Naive thymus-derived CD4-positive, alpha-beta T cell (primary cell): ENCODE measurements at regions not wholly inside any gene's neighbourhood (a gene's known extent, or its start where the extent isn't known, plus 50 kb on each side); places are given as distances from the start of the nearest gene placed in this dataset.

Experiments used
- ATAC-seq: fragments of 150-1000 bp; cut with Tn5 transposase; 2 replicates; pipeline ENCODE4 v1.10.0; 2021; ENCODE audit warnings: mild to moderate bottlenecking, moderate library complexity
- CTCF ChIA-PET: fragments of 350-600 bp; sonication (Branson Sonifier 250); formaldehyde crosslinking; loops from one replicate; lab custom pipeline; 2021; ENCODE audit warnings: antibody characterized with exemption; lab: Charles Lee
- POLR2A ChIA-PET: fragments of 350-600 bp; sonication (Branson Sonifier 250); formaldehyde crosslinking; loops from one replicate; lab custom pipeline; 2021; ENCODE audit warnings: antibody characterized with exemption, inconsistent platforms; lab: Charles Lee
- DNase-seq, 9 donors: peaks; one replicate each; pipeline versions ENCODE4 v3.0.0 to v3.0.0-alpha.2; 2020 to 2022; ENCODE audit warnings: mixed read lengths in 1 of 9
- H3K27ac ChIP-seq: one replicate; pipeline ENCODE4 v1.7.0; 2013; ENCODE audit warnings: mild to moderate bottlenecking, low read depth, low read length, moderate library complexity
- H3K27me3 ChIP-seq, 2 donors: one replicate each; pipeline ENCODE4 v1.7.0; 2013; ENCODE audit warnings: low read length in 2 of 2, mild to moderate bottlenecking in 2 of 2, moderate library complexity in 2 of 2; ENCODE audit not compliant: control insufficient read depth in 2 of 2, insufficient read depth in 2 of 2
- H3K36me3 ChIP-seq, 3 experiments: 1 replicate in 2 of 3; 2 replicates in 1 of 3; pipeline ENCODE4 v1.7.0; 2013; ENCODE audit warnings: low read length in 3 of 3, mild to moderate bottlenecking in 3 of 3, moderate library complexity in 1 of 3; ENCODE audit not compliant: insufficient read depth in 3 of 3, control insufficient read depth in 2 of 3
- H3K4me1 ChIP-seq, 2 donors: one replicate each; pipeline ENCODE4 v1.7.0; 2013; ENCODE audit warnings: low read length in 2 of 2, mild to moderate bottlenecking in 2 of 2, moderate library complexity in 1 of 2; ENCODE audit not compliant: control insufficient read depth in 2 of 2, insufficient read depth in 2 of 2
- H3K4me3 ChIP-seq: 2 replicates; pipeline ENCODE4 v1.7.0; 2013; ENCODE audit warnings: mild to moderate bottlenecking, low read length
- H3K9me3 ChIP-seq, 3 experiments: 1 replicate in 2 of 3; 2 replicates in 1 of 3; pipeline ENCODE4 v1.7.0; 2013; ENCODE audit warnings: low read length in 3 of 3; ENCODE audit not compliant: control insufficient read depth in 2 of 3
- H3K27ac Mint-ChIP-seq, 9 donors: one replicate each; pipeline ENCODE4 v1.8.0; 2020 to 2022; ENCODE audit warnings: mixed read lengths in 9 of 9, mild to moderate bottlenecking in 8 of 9, moderate library complexity in 5 of 9, inconsistent platforms in 2 of 9
- H3K27me3 Mint-ChIP-seq, 5 donors: one replicate each; pipeline ENCODE4 v1.8.0; 2021 to 2022; ENCODE audit warnings: mixed read lengths in 5 of 5, mild to moderate bottlenecking in 1 of 5
- H3K36me3 Mint-ChIP-seq, 5 donors: one replicate each; pipeline ENCODE4 v1.8.0; 2020 to 2022; ENCODE audit warnings: mixed read lengths in 5 of 5, mild to moderate bottlenecking in 3 of 5, inconsistent platforms in 1 of 5
- H3K4me1 Mint-ChIP-seq, 7 donors: one replicate each; pipeline ENCODE4 v1.8.0; 2020 to 2022; ENCODE audit warnings: mixed read lengths in 7 of 7, mild to moderate bottlenecking in 3 of 7, inconsistent platforms in 1 of 7
- H3K4me3 Mint-ChIP-seq, 10 donors: one replicate each; pipeline ENCODE4 v1.8.0; 2020 to 2022; ENCODE audit warnings: mild to moderate bottlenecking in 10 of 10, mixed read lengths in 10 of 10, moderate library complexity in 6 of 10, inconsistent platforms in 2 of 10
- H3K9me3 Mint-ChIP-seq, 11 donors: one replicate each; pipeline ENCODE4 v1.8.0; 2020 to 2022; ENCODE audit warnings: mixed read lengths in 11 of 11, mild to moderate bottlenecking in 4 of 11, inconsistent platforms in 1 of 11, moderate library complexity in 1 of 11
- intact Hi-C, 2 donors: fragments of 100-400 bp; cut with micrococcal nuclease; formaldehyde crosslinking; loops; one replicate each; pipeline ENCODE4 v1.15.1; 2023

DNA sequence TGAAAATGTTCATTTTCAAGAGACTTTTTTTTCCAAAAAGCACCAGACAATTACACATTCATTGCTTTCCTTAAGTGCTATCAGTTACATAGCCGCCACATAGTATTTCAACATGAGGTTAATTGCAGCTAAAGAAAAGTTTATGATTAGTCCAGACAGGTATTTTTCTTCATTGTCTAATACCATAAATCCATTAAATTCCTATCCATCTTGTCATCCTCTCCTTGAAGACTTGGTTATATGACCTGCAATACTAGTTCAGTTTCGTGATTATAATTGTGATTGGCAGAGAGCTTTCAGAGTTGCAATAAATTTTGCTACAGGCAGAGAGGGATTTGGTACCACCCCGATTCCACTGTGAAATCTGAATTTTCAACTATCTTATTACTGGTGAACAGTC, 437.7 kb downstream of the GPATCH2 start:
- Histone ChIP-seq H3K27me3 (no peaks in the 10 kb centered on the region), H3K4me1 (no peaks in the 10 kb centered on the region), H3K27ac (no peak overlapping the region), H3K9me3 (no peaks in the 10 kb centered on the region), H3K4me3 (no peak overlapping the region), H3K36me3 (no peaks in the 10 kb centered on the region)
- H3K4me1 Mint-ChIP-seq: no peaks in the 10 kb centered on the region
- peaks cover 0 to 21% (median 6%) of the 10 kb centered on the region in 11 donors for H3K9me3 Mint-ChIP-seq
- peaks cover 0 to 3% (median 0%) of the 10 kb centered on the region in 5 donors for H3K36me3 Mint-ChIP-seq
- H3K27ac Mint-ChIP-seq: no peak overlapping the region
- intact Hi-C loops: no loop called here
- no peak overlapping the region for H3K4me3 Mint-ChIP-seq
- H3K27me3 Mint-ChIP-seq: no peaks in the 10 kb centered on the region
- ATAC-seq: no peak
- ChIA-PET POLR2A (no interaction called here), CTCF (no interaction called here)
- no peak for DNase-seq

DNA sequence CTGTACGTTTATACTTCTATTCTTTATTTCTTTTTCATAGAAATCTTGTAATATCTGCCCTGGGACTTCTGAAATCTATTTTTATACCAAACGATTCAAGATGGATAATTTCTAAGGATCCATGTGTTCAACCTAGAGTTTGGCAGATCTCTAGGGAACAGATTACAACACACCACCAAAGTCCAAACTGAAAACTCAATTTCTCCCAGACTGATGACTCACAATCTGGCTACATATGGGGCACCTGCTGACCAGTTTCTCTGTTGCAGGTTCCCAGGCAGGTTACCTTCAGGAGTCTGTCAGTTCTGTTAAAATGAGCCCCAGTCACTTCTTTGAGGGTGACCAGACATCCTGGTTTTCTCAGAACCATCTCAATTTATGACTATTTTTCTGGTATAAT, 439.4 kb downstream of the GPATCH2 start:
- Mint-ChIP-seq H3K27ac (no peak overlapping the region), H3K9me3 (peaks cover 0 to 24% (median 7%) of the 10 kb centered on the region in 11 donors), H3K36me3 (no peaks in the 10 kb centered on the region), H3K4me3 (no peak overlapping the region), H3K4me1 (no peaks in the 10 kb centered on the region), H3K27me3 (no peaks in the 10 kb centered on the region)
- H3K27me3 ChIP-seq: no peaks in the 10 kb centered on the region
- no peak for ATAC-seq
- H3K4me1 ChIP-seq: no peaks in the 10 kb centered on the region
- no peaks in the 10 kb centered on the region for H3K9me3 ChIP-seq
- no peaks in the 10 kb centered on the region for H3K36me3 ChIP-seq
- CTCF ChIA-PET: no interaction called here
- no peak for DNase-seq
- H3K4me3 ChIP-seq: no peak overlapping the region
- intact Hi-C loops: no loop called here
- no peak overlapping the region for H3K27ac ChIP-seq
- POLR2A ChIA-PET: no interaction called here

GRCh38 chr1:217190359-217190758, 440.5 kb downstream of the GPATCH2 start:
- no peaks in the 10 kb centered on the region for H3K36me3 ChIP-seq
- Mint-ChIP-seq H3K36me3 (no peaks in the 10 kb centered on the region), H3K4me3 (no peak overlapping the region), H3K9me3 (peaks cover 0 to 23% (median 10%) of the 10 kb centered on the region in 11 donors), H3K4me1 (no peaks in the 10 kb centered on the region), H3K27me3 (no peaks in the 10 kb centered on the region), H3K27ac (no peak overlapping the region)
- ATAC-seq: no peak
- no peak for DNase-seq
- H3K9me3 ChIP-seq: no peaks in the 10 kb centered on the region
- no peak overlapping the region for H3K4me3 ChIP-seq
- intact Hi-C loops: no loop called here
- H3K27me3 ChIP-seq: no peaks in the 10 kb centered on the region
- POLR2A ChIA-PET: no interaction called here
- CTCF ChIA-PET: no interaction called here
- no peak overlapping the region for H3K27ac ChIP-seq
- no peaks in the 10 kb centered on the region for H3K4me1 ChIP-seq

GRCh38 chr1:217189362-217189761, 441.5 kb downstream of the GPATCH2 start:
- CTCF ChIA-PET: interaction anchor here (1.1 kb wide), 1 partner anchor 8 kb away, joined by 3 read pairs; no protein-coding TSS in a partner anchor
- Mint-ChIP-seq H3K27ac (no peak overlapping the region), H3K36me3 (no peaks in the 10 kb centered on the region), H3K4me3 (no peak overlapping the region), H3K9me3 (peaks cover 0 to 23% (median 9%) of the 10 kb centered on the region in 11 donors), H3K4me1 (no peaks in the 10 kb centered on the region), H3K27me3 (no peaks in the 10 kb centered on the region)
- no peaks in the 10 kb centered on the region for H3K9me3 ChIP-seq
- H3K4me3 ChIP-seq: no peak overlapping the region
- no peaks in the 10 kb centered on the region for H3K27me3 ChIP-seq
- ATAC-seq (no peak), DNase-seq (no peak)
- POLR2A ChIA-PET: no interaction called here
- intact Hi-C loops: no loop called here
- H3K27ac ChIP-seq: no peak overlapping the region
- no peaks in the 10 kb centered on the region for H3K4me1 ChIP-seq
- H3K36me3 ChIP-seq: no peaks in the 10 kb centered on the region

GRCh38 chr1:217188280-217189237, 442.3 kb downstream of the GPATCH2 start:
- Histone ChIP-seq H3K4me3 (no peak overlapping the region), H3K9me3 (no peaks in the 10 kb centered on the region), H3K36me3 (no peaks in the 10 kb centered on the region), H3K27ac (no peak overlapping the region), H3K4me1 (no peaks in the 10 kb centered on the region), H3K27me3 (no peaks in the 10 kb centered on the region)
- no peaks in the 10 kb centered on the region for H3K27me3 Mint-ChIP-seq
- ChIA-PET POLR2A (no interaction called here), CTCF (interaction anchor here (1.1 kb wide), 1 partner anchor 9 kb away, joined by 3 read pairs; no protein-coding TSS in a partner anchor)
- no peaks in the 10 kb centered on the region for H3K36me3 Mint-ChIP-seq
- DNase-seq: no peak
- H3K9me3 Mint-ChIP-seq: peaks cover 0 to 24% (median 9%) of the 10 kb centered on the region in 11 donors
- ATAC-seq: no peak
- no peaks in the 10 kb centered on the region for H3K4me1 Mint-ChIP-seq
- no peak overlapping the region for H3K27ac Mint-ChIP-seq
- no peak overlapping the region for H3K4me3 Mint-ChIP-seq
- intact Hi-C loops: no loop called here

DNA sequence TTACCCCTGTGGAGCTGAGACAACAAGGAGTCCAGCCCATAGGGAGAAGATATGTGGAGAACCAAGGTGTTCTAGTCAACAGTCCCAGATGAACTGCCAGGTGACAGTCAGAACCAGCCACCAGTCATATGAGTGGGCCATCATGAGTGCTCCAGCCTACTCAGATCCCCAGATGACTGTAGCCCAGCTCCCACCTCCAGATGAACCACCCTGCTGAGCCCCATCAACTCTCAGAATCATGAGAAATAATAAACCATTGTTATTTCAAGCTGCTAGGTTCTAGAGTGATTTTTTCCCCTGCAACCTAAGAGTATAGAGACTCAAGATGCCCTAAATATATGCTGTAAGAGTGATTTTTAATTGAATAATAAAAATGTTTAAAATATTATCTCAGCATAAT, 444.2 kb downstream of the GPATCH2 start:
- H3K4me3 Mint-ChIP-seq: no peak overlapping the region
- H3K27me3 ChIP-seq: no peaks in the 10 kb centered on the region
- H3K36me3 Mint-ChIP-seq: no peaks in the 10 kb centered on the region
- H3K4me3 ChIP-seq: no peak overlapping the region
- no peaks in the 10 kb centered on the region for H3K9me3 ChIP-seq
- no peaks in the 10 kb centered on the region for H3K36me3 ChIP-seq
- no peaks in the 10 kb centered on the region for H3K27me3 Mint-ChIP-seq
- H3K27ac Mint-ChIP-seq: no peak overlapping the region
- peaks cover 0 to 31% (median 13%) of the 10 kb centered on the region in 11 donors for H3K9me3 Mint-ChIP-seq
- CTCF ChIA-PET: no interaction called here
- no peaks in the 10 kb centered on the region for H3K4me1 Mint-ChIP-seq
- intact Hi-C loops: no loop called here
- H3K4me1 ChIP-seq: no peaks in the 10 kb centered on the region
- H3K27ac ChIP-seq: no peak overlapping the region
- ATAC-seq (no peak), DNase-seq (no peak)
- POLR2A ChIA-PET: no interaction called here

GRCh38 chr1:217184854-217185253, 446.0 kb downstream of the GPATCH2 start:
- Histone ChIP-seq H3K9me3 (no peaks in the 10 kb centered on the region), H3K4me1 (no peaks in the 10 kb centered on the region), H3K4me3 (no peak overlapping the region), H3K27ac (no peak overlapping the region), H3K36me3 (no peaks in the 10 kb centered on the region), H3K27me3 (no peaks in the 10 kb centered on the region)
- intact Hi-C loops: no loop called here
- Mint-ChIP-seq H3K4me1 (no peaks in the 10 kb centered on the region), H3K27me3 (no peaks in the 10 kb centered on the region), H3K27ac (no peak overlapping the region), H3K36me3 (no peaks in the 10 kb centered on the region), H3K9me3 (peaks cover 0 to 22% (median 7%) of the 10 kb centered on the region in 11 donors), H3K4me3 (no peak overlapping the region)
- ChIA-PET CTCF (no interaction called here), POLR2A (no interaction called here)
- ATAC-seq (no peak), DNase-seq (no peak)
